Daoy (cell line): ENCODE measurements at regions not wholly inside any gene's neighbourhood (a gene's known extent, or its start where the extent isn't known, plus 50 kb on each side); places are given as distances from the start of the nearest gene placed in this dataset.
"Not testable (repeated sequence)": the region's sequence is repeated elsewhere in the genome, so short reads cannot be mapped to it uniquely, and the experiment has no call there.

Experiments used
- DNase-seq: peaks from one replicate; pipeline ENCODE4 v3.0.0-alpha.2; 2015; ENCODE audit warnings: low read depth

- DNase-seq, result no peak
Measured at GRCh38 chr5:121479337-121479736, 372.3 kb upstream of the FTMT start.

DNA sequence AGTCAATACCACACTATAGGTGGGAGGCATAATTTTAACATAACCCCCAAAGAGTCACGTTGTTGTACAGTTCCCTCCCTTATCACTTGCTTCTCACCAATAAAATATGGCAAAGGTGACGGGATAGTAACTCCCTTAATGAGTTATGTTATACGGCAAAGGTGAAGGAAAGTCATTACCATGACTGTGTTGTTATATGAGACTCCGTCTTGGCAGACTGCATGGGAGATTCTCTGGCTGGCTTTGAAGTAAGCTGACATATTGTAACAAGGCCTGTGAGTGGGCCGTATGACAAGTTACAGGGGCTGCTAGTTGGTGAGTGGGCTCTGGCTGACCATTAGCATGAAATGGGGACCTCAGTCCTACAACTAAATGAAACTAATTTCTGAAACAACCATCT, 366.4 kb upstream of the FTMT start:
- DNase-seq, result no peak

DNA sequence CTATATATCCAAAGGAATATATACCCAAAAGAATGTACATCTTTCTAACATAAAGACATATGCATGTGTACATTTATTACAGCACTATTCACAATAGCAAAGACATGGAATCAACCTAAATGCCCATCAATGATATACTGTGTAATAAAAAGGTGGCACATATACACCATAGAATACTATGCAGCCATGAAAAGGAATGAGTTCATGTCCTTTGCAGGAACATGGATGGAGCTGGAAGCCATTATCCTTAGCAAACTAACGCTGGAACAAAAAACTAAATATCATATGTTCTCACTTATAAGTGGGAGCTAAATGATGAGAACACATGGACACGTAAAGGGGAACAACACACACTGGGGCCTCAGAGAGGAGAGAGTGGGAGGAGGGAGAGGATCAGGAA, 365.7 kb upstream of the FTMT start:
- not testable (repeated sequence) for DNase-seq

GRCh38 chr5:121489972-121490371, 361.7 kb upstream of the FTMT start:
- no peak for DNase-seq

GRCh38 chr5:121497176-121497575, 354.5 kb upstream of the FTMT start:
- no peak for DNase-seq

- no peak for DNase-seq
Measured at GRCh38 chr5:121500310-121500709, 351.4 kb upstream of the FTMT start.

GRCh38 chr5:121503111-121503840, 348.4 kb upstream of the FTMT start:
- DNase-seq, result peak; percentile 34

DNA sequence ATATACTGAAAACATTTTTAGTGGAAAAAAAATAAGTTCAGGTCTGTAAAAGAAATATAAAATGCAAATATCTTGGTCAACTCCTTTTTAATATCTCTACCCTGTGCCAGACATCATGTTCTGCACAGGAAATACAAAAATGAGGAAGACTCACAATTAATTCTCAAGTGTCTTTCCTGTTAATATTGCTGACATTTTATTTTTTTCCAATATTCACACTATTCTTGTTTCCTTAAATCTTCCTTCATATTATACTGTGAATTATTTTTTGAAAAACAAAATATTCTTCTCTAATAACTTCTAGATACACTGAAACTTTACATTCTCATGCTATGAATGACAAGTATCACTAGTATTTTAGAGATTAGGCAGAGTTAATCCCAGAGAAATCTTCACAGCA, 334.7 kb upstream of the FTMT start:
- no peak for DNase-seq

GRCh38 chr5:121525706-121526105, 326.0 kb upstream of the FTMT start:
- peak; percentile 11 for DNase-seq

GRCh38 chr5:121526908-121527307, 324.8 kb upstream of the FTMT start:
- DNase-seq, result no peak

GRCh38 chr5:121533814-121534213, 317.9 kb upstream of the FTMT start:
- DNase-seq, result no peak

- no peak for DNase-seq
Measured at GRCh38 chr5:121550989-121551388, 300.7 kb upstream of the FTMT start.

GRCh38 chr5:121559832-121560231, 291.9 kb upstream of the FTMT start:
- no peak for DNase-seq

- no peak for DNase-seq
Measured at GRCh38 chr5:121572061-121572460, 279.6 kb upstream of the FTMT start.

DNA sequence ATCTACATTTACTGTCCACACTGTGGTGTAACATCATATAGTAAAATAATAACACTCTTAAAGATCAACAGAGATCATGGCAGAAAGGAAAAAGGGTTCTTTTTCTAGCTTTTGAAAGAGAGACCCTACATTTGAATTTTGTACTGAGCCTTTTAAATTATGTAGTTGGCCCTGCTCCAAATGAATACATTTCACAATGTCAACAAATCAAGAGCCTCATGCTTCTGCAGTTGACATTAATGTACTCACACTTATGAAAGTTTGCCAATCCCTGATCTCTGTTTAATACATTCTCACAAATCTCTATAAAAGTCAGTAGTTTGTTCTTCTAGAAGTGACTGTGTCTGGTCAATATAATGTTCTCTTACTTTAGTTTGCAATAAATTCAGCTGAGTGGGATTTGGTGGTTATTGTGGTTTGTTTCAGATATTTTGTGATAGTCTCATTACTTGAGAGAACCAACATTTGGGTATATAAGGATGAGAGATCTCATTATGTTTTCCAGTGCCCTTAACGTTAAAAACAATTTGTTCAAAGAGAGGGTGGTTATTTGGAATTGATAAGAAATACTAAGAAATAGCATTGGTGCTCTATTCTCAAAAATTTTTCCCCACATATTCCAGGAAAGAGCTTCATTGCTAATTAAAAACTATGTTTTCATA, 277.8 kb upstream of the FTMT start:
- DNase-seq, result no peak

- no peak for DNase-seq
Measured at GRCh38 chr5:121581588-121581987, 270.1 kb upstream of the FTMT start.

DNA sequence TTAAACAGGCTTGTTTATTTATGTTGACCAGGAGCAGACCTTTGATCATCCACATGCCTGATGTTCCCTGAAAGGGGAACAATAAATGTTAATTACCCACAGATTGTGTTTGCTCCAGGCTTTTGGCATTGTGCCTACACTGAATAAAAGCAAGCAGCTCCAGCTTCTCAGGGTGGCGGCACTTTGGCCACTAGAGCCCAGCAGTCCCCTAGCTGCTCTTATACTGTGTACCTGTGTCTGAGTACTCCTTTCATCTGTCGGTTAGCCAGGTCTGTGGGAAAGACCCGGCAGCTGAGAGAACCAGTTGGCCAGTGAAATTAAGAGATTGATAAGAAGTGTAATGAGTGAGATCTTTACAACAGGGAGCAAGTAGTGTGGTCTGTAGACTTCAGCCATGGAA, 254.8 kb upstream of the FTMT start:
- no peak for DNase-seq

DNA sequence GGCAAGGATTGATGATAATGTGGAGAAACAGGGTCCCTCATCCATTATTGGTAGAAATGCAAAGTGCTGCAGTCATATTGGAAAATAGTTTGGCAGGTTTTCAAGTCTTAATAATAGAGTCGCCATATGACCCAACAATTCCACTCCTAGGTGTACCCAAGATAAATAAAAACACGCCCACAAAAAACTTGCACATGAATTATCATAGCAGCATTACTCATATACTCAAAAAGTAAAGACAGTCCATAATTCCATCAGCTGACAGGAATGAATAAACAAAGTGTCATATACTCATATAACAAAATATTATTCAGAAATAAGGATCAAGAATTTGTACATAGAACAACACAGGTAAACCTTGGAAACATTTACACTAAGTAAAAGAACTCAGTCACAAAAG, 242.9 kb upstream of the FTMT start:
- DNase-seq, result no peak

- DNase-seq, result no peak
Measured at GRCh38 chr5:121624035-121624434, 227.6 kb upstream of the FTMT start.

GRCh38 chr5:121628783-121629182, 222.9 kb upstream of the FTMT start:
- peak; percentile 13 for DNase-seq

GRCh38 chr5:121630402-121630801, 221.3 kb upstream of the FTMT start:
- DNase-seq, result peak; percentile 12

DNA sequence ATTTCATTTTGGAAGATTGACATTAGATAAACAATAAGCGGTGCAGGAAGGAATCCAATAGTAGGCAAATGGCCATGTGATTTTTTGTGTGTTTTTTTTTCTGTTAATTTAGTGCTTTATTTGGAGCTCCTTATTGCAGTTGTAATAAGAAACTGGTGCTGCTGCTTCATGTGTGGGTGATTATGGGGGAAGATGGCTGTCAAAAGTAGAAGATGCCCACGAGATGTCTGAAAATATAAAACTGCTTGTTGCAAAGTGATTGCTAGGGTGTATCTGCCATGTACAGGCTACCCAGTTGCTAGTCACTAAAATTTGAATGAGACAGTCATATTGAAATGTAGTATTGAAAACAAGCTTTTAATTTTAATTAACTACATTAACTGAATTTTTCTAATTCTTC, 216.7 kb upstream of the FTMT start:
- DNase-seq, result no peak

DNA sequence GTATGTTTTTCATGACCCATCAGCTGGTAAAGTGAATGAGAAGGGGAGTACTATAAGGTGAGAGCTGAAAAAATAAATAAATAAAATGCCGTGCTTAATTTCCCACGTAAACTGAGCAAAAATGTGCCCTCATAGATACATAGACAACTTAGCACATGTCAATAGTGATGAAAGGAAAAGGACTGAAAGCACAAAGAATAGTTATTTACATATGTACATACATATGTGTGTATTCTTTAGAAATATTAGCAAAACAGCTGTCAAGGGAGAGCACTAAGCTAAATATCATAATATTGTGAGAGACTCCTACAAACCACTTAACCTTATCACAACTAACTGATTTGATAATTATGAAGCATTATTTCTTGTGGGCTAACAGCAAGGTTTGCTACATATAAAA, 213.6 kb upstream of the FTMT start:
- no peak for DNase-seq

DNA sequence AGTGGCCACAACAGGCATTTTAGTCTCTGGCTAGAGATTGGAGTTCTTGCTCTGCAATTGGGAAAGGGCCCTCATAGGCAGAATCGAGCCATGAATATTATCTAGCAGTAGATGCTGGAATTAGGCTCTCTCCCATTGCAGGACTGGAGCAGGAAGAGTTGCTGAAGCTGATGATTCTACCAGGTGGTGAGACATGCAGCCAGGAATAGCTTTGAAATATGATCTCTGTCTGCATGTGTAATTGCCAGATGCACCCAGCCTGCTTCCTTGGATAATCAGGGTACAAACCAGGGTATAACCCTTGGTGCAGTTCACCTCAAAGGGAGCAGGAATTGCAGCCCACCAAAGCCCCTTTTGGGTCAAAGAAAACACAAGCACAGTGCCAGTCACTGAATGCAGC, 211.4 kb upstream of the FTMT start:
- no peak for DNase-seq
